Central memory CD8-positive, alpha-beta T cell (primary cell): ENCODE measurements at regions not wholly inside any gene's neighbourhood (a gene's known extent, or its start where the extent isn't known, plus 50 kb on each side); places are given as distances from the start of the nearest gene placed in this dataset.
"Not testable (repeated sequence)": the region's sequence is repeated elsewhere in the genome, so short reads cannot be mapped to it uniquely, and the experiment has no call there.

Experiments used
- ATAC-seq: fragments of 150-1000 bp; cut with Tn5 transposase; replicated peaks from 2 replicates; pipeline ENCODE4 v1.10.0; 2022; ENCODE audit warnings: mild to moderate bottlenecking, moderate FRiP score, moderate number of reproducible peaks; ENCODE audit not compliant: poor library complexity, severe bottlenecking; ENCODE audit errors: extremely low read depth
- DNase-seq, 2 donors: peaks; one replicate each; pipeline ENCODE4 v3.0.0; 2021; ENCODE audit warnings: low spot score in 2 of 2
- H3K27ac Mint-ChIP-seq: one replicate; pipeline ENCODE4 v1.8.0; 2022; ENCODE audit warnings: low read depth, mild to moderate bottlenecking, moderate library complexity, mixed read lengths
- H3K27me3 Mint-ChIP-seq: one replicate; pipeline ENCODE4 v1.8.0; 2022; ENCODE audit warnings: mixed read lengths
- H3K36me3 Mint-ChIP-seq: one replicate; pipeline ENCODE4 v1.8.0; 2022; ENCODE audit warnings: mild to moderate bottlenecking, moderate library complexity, mixed read lengths; ENCODE audit not compliant: insufficient read depth
- H3K4me1 Mint-ChIP-seq: one replicate; pipeline ENCODE4 v1.8.0; 2022; ENCODE audit warnings: mixed read lengths
- H3K4me3 Mint-ChIP-seq: one replicate; pipeline ENCODE4 v1.8.0; 2022; ENCODE audit warnings: mild to moderate bottlenecking, moderate library complexity, mixed read lengths
- H3K9me3 Mint-ChIP-seq: one replicate; pipeline ENCODE4 v1.8.0; 2022; ENCODE audit warnings: mixed read lengths

- DNase-seq (no peak), ATAC-seq (no peak)
- H3K27ac Mint-ChIP-seq = no peak overlapping the region
- no peaks in the 10 kb centered on the region for H3K27me3 Mint-ChIP-seq
- H3K36me3 Mint-ChIP-seq = no peaks in the 10 kb centered on the region
- H3K9me3 Mint-ChIP-seq = peaks cover 27% of the 10 kb centered on the region
- H3K4me3 Mint-ChIP-seq = no peak overlapping the region
- H3K4me1 Mint-ChIP-seq = no peaks in the 10 kb centered on the region
Observed at GRCh38 chr20:11692567-11692966, 225.1 kb upstream of the BTBD3 start.

- Mint-ChIP-seq H3K4me1 (no peaks in the 10 kb centered on the region), H3K27me3 (no peaks in the 10 kb centered on the region), H3K9me3 (peaks cover 21% of the 10 kb centered on the region), H3K4me3 (no peak overlapping the region), H3K36me3 (no peaks in the 10 kb centered on the region), H3K27ac (no peak overlapping the region)
- no peak for DNase-seq
- no peak for ATAC-seq
Observed at GRCh38 chr20:11694467-11694866, 223.2 kb upstream of the BTBD3 start.

GRCh38 chr20:11697055-11697454 lies 220.6 kb upstream of the BTBD3 start:
- DNase-seq (no peak), ATAC-seq (no peak)
- no peaks in the 10 kb centered on the region for H3K36me3 Mint-ChIP-seq
- no peak overlapping the region for H3K27ac Mint-ChIP-seq
- H3K4me3 Mint-ChIP-seq = no peak overlapping the region
- peaks cover 20% of the 10 kb centered on the region for H3K9me3 Mint-ChIP-seq
- H3K4me1 Mint-ChIP-seq = no peaks in the 10 kb centered on the region
- H3K27me3 Mint-ChIP-seq = no peaks in the 10 kb centered on the region

- ATAC-seq (no peak), DNase-seq (no peak)
- no peak overlapping the region for H3K27ac Mint-ChIP-seq
- H3K4me1 Mint-ChIP-seq = no peaks in the 10 kb centered on the region
- peaks cover 19% of the 10 kb centered on the region for H3K9me3 Mint-ChIP-seq
- no peaks in the 10 kb centered on the region for H3K27me3 Mint-ChIP-seq
- H3K36me3 Mint-ChIP-seq = no peaks in the 10 kb centered on the region
- no peak overlapping the region for H3K4me3 Mint-ChIP-seq
Observed at GRCh38 chr20:11697646-11698045, 220.0 kb upstream of the BTBD3 start.

GRCh38 chr20:11698124-11698523 lies 219.6 kb upstream of the BTBD3 start:
- Mint-ChIP-seq H3K27ac (no peak overlapping the region), H3K9me3 (peaks cover 15% of the 10 kb centered on the region), H3K27me3 (no peaks in the 10 kb centered on the region), H3K36me3 (no peaks in the 10 kb centered on the region), H3K4me3 (no peak overlapping the region), H3K4me1 (no peaks in the 10 kb centered on the region)
- ATAC-seq = no peak
- no peak for DNase-seq

- Mint-ChIP-seq H3K36me3 (no peaks in the 10 kb centered on the region), H3K9me3 (peaks cover 6% of the 10 kb centered on the region), H3K27me3 (no peaks in the 10 kb centered on the region), H3K4me1 (no peaks in the 10 kb centered on the region), H3K27ac (no peak overlapping the region), H3K4me3 (no peak overlapping the region)
- DNase-seq (no peak), ATAC-seq (no peak)
Observed at GRCh38 chr20:11700831-11701230, 216.9 kb upstream of the BTBD3 start.

GRCh38 chr20:11702721-11703518 lies 214.8 kb upstream of the BTBD3 start:
- DNase-seq (no peak), ATAC-seq (no peak)
- H3K27ac Mint-ChIP-seq = no peak overlapping the region
- no peaks in the 10 kb centered on the region for H3K4me1 Mint-ChIP-seq
- no peaks in the 10 kb centered on the region for H3K36me3 Mint-ChIP-seq
- H3K27me3 Mint-ChIP-seq = no peaks in the 10 kb centered on the region
- peaks cover 14% of the 10 kb centered on the region for H3K9me3 Mint-ChIP-seq
- H3K4me3 Mint-ChIP-seq = no peak overlapping the region

- Mint-ChIP-seq H3K4me3 (no peak overlapping the region), H3K36me3 (no peaks in the 10 kb centered on the region), H3K4me1 (no peaks in the 10 kb centered on the region), H3K27ac (no peak overlapping the region), H3K9me3 (peaks cover 22% of the 10 kb centered on the region), H3K27me3 (no peaks in the 10 kb centered on the region)
- no peak for ATAC-seq
- no peak for DNase-seq
Observed at GRCh38 chr20:11705512-11705911, 212.2 kb upstream of the BTBD3 start.

GRCh38 chr20:11708223-11708622 lies 209.5 kb upstream of the BTBD3 start:
- H3K27me3 Mint-ChIP-seq, H3K4me1 Mint-ChIP-seq, DNase-seq, H3K4me3 Mint-ChIP-seq, H3K27ac Mint-ChIP-seq, H3K36me3 Mint-ChIP-seq, ATAC-seq: not testable (repeated sequence)
- H3K9me3 Mint-ChIP-seq = peaks cover 22% of the 10 kb centered on the region

- DNase-seq = no peak
- Mint-ChIP-seq H3K4me3 (no peak overlapping the region), H3K4me1 (no peaks in the 10 kb centered on the region), H3K9me3 (peaks cover 22% of the 10 kb centered on the region), H3K36me3 (peaks cover 4% of the 10 kb centered on the region), H3K27me3 (no peaks in the 10 kb centered on the region), H3K27ac (no peak overlapping the region)
- no peak for ATAC-seq
Observed at GRCh38 chr20:11711214-11711613, 206.5 kb upstream of the BTBD3 start.

GRCh38 chr20:11712639-11713160 lies 205.0 kb upstream of the BTBD3 start:
- no peaks in the 10 kb centered on the region for H3K4me1 Mint-ChIP-seq
- H3K9me3 Mint-ChIP-seq = peaks cover 12% of the 10 kb centered on the region
- H3K27ac Mint-ChIP-seq = no peak overlapping the region
- peaks cover 4% of the 10 kb centered on the region for H3K36me3 Mint-ChIP-seq
- DNase-seq (no peak), ATAC-seq (no peak)
- H3K27me3 Mint-ChIP-seq = no peaks in the 10 kb centered on the region
- H3K4me3 Mint-ChIP-seq = no peak overlapping the region

- H3K36me3 Mint-ChIP-seq = peaks cover 4% of the 10 kb centered on the region
- H3K9me3 Mint-ChIP-seq = peaks cover 14% of the 10 kb centered on the region
- H3K4me1 Mint-ChIP-seq = no peaks in the 10 kb centered on the region
- no peak overlapping the region for H3K4me3 Mint-ChIP-seq
- H3K27me3 Mint-ChIP-seq = no peaks in the 10 kb centered on the region
- H3K27ac Mint-ChIP-seq = no peak overlapping the region
- DNase-seq = no peak
- ATAC-seq = no peak
Observed at GRCh38 chr20:11714886-11715285, 202.8 kb upstream of the BTBD3 start.

- H3K4me1 Mint-ChIP-seq = no peaks in the 10 kb centered on the region
- H3K27ac Mint-ChIP-seq = no peak overlapping the region
- no peak for ATAC-seq
- DNase-seq = no peak
- H3K9me3 Mint-ChIP-seq = peaks cover 10% of the 10 kb centered on the region
- H3K4me3 Mint-ChIP-seq = no peak overlapping the region
- no peaks in the 10 kb centered on the region for H3K27me3 Mint-ChIP-seq
- H3K36me3 Mint-ChIP-seq = peaks cover 4% of the 10 kb centered on the region
Observed at GRCh38 chr20:11716239-11716944, 201.3 kb upstream of the BTBD3 start.
